Esophagus muscularis mucosa (tissue), 2 donors: ENCODE measurements at regions not wholly inside any gene's neighbourhood (a gene's known extent, or its start where the extent isn't known, plus 50 kb on each side); places are given as distances from the start of the nearest gene placed in this dataset.

Source experiments
- POLR2A ChIP-seq: fragments of 450-650 bp; IDR thresholded peaks from one replicate; pipeline ENCODE4 v1.6.1; 2017; ENCODE audit warnings: antibody characterized with exemption, moderate library complexity, mild to moderate bottlenecking, low read depth
- POLR2AphosphoS5 ChIP-seq, 2 donors: sonication (generic); formaldehyde crosslinking; IDR thresholded peaks; one replicate each; pipeline ENCODE4 v1.6.1; 2017; ENCODE audit warnings: antibody characterized with exemption in 2 of 2

GRCh38 chr12:74624201-74624600 lies 86.6 kb downstream of the ATXN7L3B start:
- TF ChIP-seq POLR2A (no peak), POLR2AphosphoS5 (IDR thresholded peaks at IDR 0.05) (no peak)
